Heart right ventricle (tissue), 16 donors: ENCODE measurements at regions not wholly inside any gene's neighbourhood (a gene's known extent, or its start where the extent isn't known, plus 50 kb on each side); places are given as distances from the start of the nearest gene placed in this dataset.
A peak's percentile ranks its signal among the peaks of the same experiment; 100 is the strongest.

Source experiments
- ATAC-seq, 8 donors: fragments of 200-7000 bp; cut with Tn5 transposase; one replicate each; pipeline ENCODE4 v1.9.1; 2020; ENCODE audit warnings: mild to moderate bottlenecking in 8 of 8, moderate library complexity in 8 of 8, moderate number of reproducible peaks in 1 of 8
- DNase-seq, 2 donors: peaks; one replicate each; pipeline ENCODE4 v3.0.0-alpha.2; 2020
- H3K27ac ChIP-seq, 10 donors: fragments of 200-600 bp; sonication (generic) in 2 of 10; one replicate each; pipeline versions ENCODE4 v1.5.0 to v1.8.0; 2020 to 2022; ENCODE audit warnings: mild to moderate bottlenecking in 3 of 10
- H3K27me3 ChIP-seq, 7 donors: fragments of 200-600 bp; one replicate each; pipeline ENCODE4 v1.8.0; 2021 to 2022; ENCODE audit warnings: mild to moderate bottlenecking in 2 of 7
- H3K36me3 ChIP-seq, 9 donors: fragments of 200-600 bp; sonication (generic) in 1 of 9; one replicate each; pipeline versions ENCODE4 v1.5.0 to v1.8.0; 2020 to 2022; ENCODE audit warnings: mild to moderate bottlenecking in 2 of 9
- H3K4me1 ChIP-seq, 9 donors: fragments of 200-600 bp; sonication (generic) in 1 of 9; one replicate each; pipeline versions ENCODE4 v1.5.0 to v1.8.0; 2020 to 2022; ENCODE audit warnings: mild to moderate bottlenecking in 4 of 9
- H3K4me3 ChIP-seq, 10 donors: fragments of 200-600 bp; sonication (generic) in 2 of 10; one replicate each; pipeline versions ENCODE4 v1.5.0 to v1.8.0; 2020 to 2022; ENCODE audit warnings: mild to moderate bottlenecking in 7 of 10, moderate library complexity in 2 of 10
- H3K9me3 ChIP-seq, 11 donors: fragments of 200-600 bp in 10 of 11; sonication (generic) in 2 of 11; one replicate each; pipeline versions ENCODE4 v1.5.0 to v1.8.0; 2013 to 2022; ENCODE audit warnings: mild to moderate bottlenecking in 2 of 11, control low read depth in 1 of 11, moderate library complexity in 1 of 11
- WGBS, 2 donors: extraction: QIAGEN DNeasy Blood & Tissue Kit; methylation state at CpG; one replicate each; pipeline ENCODE4 v1.1.7; 2013; ENCODE audit warnings: inconsistent platforms in 1 of 2; 5-methylcytosine and 5-hydroxymethylcytosine counted together
- intact Hi-C, 10 donors: fragments of 100-400 bp; cut with DNase I; formaldehyde crosslinking; loops; one replicate each; pipeline versions ENCODE4 v1.11.1 to v1.14.2; 2022
- TF ChIP-seq, protein P1 (sequence below), 9 donors: fragments of 200-600 bp; sonication (generic) in 2 of 9; IDR thresholded peaks; one replicate each; pipeline versions ENCODE4 v1.5.0 to v1.8.0; 2021 to 2022; ENCODE audit warnings: antibody characterized with exemption in 9 of 9, mild to moderate bottlenecking in 5 of 9, moderate library complexity in 1 of 9
- donor health status: Arrhythmogenic right ventricular cardiomyopathy.
- donor health status: ischemic (EF 13 %, LVEDD 7.1; RV severe dilation, severe dysfunction).
- donor health status: healthy with polysubstance abuse.
- donor health status: DM: no; HTN: yes; CAD: no.
- donor health status: DM: no; HTN: no; CAD: no.
- donor health status: ischemic (EF 25% LVEDD 6.9; RV normal size, moderate dysfunction).
- donor health status: ischemic (EF 25% LVEDD 5.7; RV mildly dilated, moderate dysfunction).
- donor health status: healthy.
- donor health status: DM: yes; HTN: yes; CAD: no.
- donor health status: Ischemic cardiomyopathy.
- donor health status: ischemic (EF 35%, LVEDD 5.7; RV mildly dilated, moderate dysfunction).
- donor health status: nonischemic (EF 11% LVEDD 7.7; RV severe dilation, severe dysfunction).
- donor health status: DM: yes; HTN: yes; CAD: no.
- donor health status: PGD.
- donor health status: ischemic (EF 29% LVEDD 5.4; RV normal size, mild dysfunction).
- donor health status: nonischemic (EF 23%, LVEDD 6.1; RV moderate dilation, normal function).

DNA sequence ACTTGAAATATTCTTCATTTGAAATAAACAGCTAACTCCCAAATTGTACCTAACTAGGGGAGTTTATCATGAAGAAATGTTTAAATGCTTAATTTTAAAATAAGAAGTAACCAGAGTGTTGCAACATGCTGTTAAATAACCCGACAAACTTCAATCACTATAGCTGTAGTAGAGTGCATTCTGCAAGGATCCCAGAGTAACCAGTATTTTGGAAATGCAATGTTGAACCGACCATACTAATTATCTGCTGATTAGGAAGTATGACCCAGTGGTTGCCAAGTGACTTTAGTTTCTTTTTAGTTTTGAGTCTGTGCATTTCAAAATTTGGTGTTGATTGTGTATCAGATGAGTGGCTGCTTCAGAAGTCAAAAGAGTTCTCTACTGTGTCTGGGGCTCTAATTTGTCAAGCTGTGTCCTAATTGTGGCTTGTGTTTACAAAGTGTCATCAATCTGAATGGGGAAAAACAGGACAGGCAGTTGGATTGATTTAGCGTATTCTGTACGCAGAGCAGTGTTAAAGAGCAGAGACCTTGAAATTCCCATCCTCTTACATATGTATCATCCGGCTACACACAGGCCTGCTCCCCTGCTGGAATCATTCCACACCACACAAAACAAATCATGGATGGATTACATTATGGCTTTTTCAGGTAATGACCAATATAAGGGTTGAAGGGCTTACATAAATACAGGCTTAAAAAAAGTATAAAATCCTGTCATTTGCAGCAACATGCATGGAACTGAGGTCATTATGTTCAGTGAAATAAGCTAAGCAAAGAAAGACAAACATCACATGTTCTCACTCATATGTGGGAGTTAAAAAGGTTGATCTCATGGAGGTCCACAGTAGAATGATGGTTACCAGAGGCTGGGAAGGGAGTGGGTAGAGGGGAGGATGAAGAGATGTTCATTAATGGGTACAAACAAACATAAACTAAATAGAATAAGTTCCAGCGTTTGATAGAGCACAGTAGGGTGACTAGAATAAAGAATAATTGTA, 351.5 kb downstream of the KLF12 start:
- H3K27me3 ChIP-seq, result no peaks in the 10 kb centered on the region
- peaks cover 0 to 15% (median 0%) of the 10 kb centered on the region in 9 donors for H3K4me1 ChIP-seq
- WGBS, 2 donors, result 69 to 72% methylated on average over 6 of the region's 6 CpGs
- DNase-seq, result no peak
- no peak overlapping the region for H3K4me3 ChIP-seq
- TF ChIP-seq, protein P1, sequence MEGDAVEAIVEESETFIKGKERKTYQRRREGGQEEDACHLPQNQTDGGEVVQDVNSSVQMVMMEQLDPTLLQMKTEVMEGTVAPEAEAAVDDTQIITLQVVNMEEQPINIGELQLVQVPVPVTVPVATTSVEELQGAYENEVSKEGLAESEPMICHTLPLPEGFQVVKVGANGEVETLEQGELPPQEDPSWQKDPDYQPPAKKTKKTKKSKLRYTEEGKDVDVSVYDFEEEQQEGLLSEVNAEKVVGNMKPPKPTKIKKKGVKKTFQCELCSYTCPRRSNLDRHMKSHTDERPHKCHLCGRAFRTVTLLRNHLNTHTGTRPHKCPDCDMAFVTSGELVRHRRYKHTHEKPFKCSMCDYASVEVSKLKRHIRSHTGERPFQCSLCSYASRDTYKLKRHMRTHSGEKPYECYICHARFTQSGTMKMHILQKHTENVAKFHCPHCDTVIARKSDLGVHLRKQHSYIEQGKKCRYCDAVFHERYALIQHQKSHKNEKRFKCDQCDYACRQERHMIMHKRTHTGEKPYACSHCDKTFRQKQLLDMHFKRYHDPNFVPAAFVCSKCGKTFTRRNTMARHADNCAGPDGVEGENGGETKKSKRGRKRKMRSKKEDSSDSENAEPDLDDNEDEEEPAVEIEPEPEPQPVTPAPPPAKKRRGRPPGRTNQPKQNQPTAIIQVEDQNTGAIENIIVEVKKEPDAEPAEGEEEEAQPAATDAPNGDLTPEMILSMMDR (IDR thresholded peaks at IDR 0.05), result no peak
- H3K27ac ChIP-seq, result no peak overlapping the region
- H3K36me3 ChIP-seq, result peaks cover 0 to 9% (median 0%) of the 10 kb centered on the region in 9 donors
- H3K9me3 ChIP-seq, result no peaks in the 10 kb centered on the region
- intact Hi-C loops, result no loop called here
- peak in 1 of 8 donors; percentile 8 for ATAC-seq

DNA sequence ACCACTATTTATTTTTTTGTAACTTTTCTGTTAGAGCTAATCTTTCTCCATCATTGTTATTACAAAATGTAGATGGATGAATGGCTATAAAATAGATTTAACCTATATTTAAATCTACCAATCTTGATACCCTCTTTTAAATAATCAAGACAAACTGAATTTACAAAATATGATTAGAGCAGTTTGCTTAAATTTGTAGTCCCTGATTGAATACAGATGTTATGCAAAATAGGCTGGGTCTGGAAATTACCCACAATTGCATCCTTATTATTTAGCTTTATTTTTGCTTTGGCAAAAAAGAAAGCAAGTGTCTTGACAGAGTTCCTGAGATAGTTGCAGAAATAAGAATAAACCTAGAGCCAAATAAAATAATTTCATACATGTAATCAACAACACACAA, 352.8 kb downstream of the KLF12 start:
- H3K27ac ChIP-seq, result no peak overlapping the region
- no peak for ATAC-seq

DNA sequence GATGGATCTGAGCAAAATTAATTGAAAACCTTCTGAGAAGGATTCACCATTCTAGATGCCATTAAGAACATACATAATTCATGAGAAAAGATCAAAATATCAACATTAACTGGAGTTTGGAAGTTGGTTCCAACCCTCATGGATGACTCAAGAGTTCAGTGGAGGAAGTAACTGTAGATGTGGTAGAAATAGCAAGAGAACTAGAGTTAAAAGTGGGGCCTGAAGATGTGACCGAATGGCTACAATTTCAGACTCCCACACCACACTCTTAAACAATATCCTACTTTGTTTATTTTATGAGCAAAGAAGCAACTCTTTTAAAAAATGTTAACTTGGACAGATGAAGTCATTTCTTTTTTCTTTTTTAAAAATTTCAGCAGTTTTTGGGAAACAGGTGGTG, 354.3 kb downstream of the KLF12 start:
- TF ChIP-seq, protein P1 (IDR thresholded peaks at IDR 0.05), result no peak
- H3K4me1 ChIP-seq, result peaks cover 0 to 29% (median 11%) of the 10 kb centered on the region in 9 donors
- H3K27ac ChIP-seq, result no peak overlapping the region
- ATAC-seq (no peak), DNase-seq (no peak)
- intact Hi-C loops, result no loop called here
- WGBS, 2 donors, result 91 to 94% methylated on average over 1 of the region's 1 CpG
- H3K36me3 ChIP-seq, result peaks cover 0 to 9% (median 0%) of the 10 kb centered on the region in 9 donors
- no peak overlapping the region for H3K4me3 ChIP-seq
- H3K9me3 ChIP-seq, result no peaks in the 10 kb centered on the region
- no peaks in the 10 kb centered on the region for H3K27me3 ChIP-seq

More for the DNA sequence above, 352.8 kb downstream of the KLF12 start:
- no peak for DNase-seq
- peaks cover 0 to 9% (median 0%) of the 10 kb centered on the region in 9 donors for H3K36me3 ChIP-seq
- intact Hi-C loops, result no loop called here
- H3K4me3 ChIP-seq, result no peak overlapping the region
- TF ChIP-seq, protein P1 (IDR thresholded peaks at IDR 0.05), result no peak
- H3K4me1 ChIP-seq, result peaks cover 0 to 21% (median 4%) of the 10 kb centered on the region in 9 donors
- H3K9me3 ChIP-seq, result no peaks in the 10 kb centered on the region
- H3K27me3 ChIP-seq, result no peaks in the 10 kb centered on the region

DNA sequence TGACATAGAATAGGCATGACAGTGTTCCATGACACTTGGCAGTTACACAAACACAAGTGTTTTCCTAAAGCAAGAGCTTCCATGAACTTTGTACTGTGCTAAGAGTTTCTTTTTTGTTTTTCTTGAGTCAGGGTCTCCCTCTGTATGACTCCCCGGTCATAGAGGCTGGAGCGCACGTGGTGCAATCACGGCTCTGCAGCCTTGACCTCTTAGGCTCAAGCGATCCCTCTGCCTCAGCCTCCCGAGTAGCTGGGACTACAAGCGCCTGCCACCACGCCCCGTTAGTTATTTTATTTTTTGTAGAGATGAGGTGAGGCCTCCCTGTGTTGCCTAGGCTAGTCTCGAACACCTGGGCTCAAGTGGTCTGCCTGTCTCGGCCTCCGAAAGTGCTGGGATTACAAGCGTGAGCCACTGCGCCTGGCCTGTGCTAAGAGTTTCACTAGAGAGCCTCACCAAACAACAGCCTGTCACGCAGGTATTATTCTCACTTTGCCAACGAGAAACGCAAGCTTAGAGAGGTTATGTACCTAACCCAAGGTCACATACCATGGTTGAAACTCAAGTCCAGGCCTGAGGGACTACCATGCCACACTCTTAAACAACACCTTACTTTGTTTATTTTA, 355.9 kb downstream of the KLF12 start:
- intact Hi-C loops, result no loop called here
- TF ChIP-seq, protein P1 (IDR thresholded peaks at IDR 0.05), result no peak
- no peaks in the 10 kb centered on the region for H3K9me3 ChIP-seq
- H3K27ac ChIP-seq, result no peak overlapping the region
- no peak overlapping the region for H3K4me3 ChIP-seq
- H3K36me3 ChIP-seq, result peaks cover 0 to 9% (median 0%) of the 10 kb centered on the region in 9 donors
- 93 to 95% methylated on average over 17 of the region's 17 CpGs for WGBS, 2 donors
- ATAC-seq, result no peak
- peaks cover 0 to 29% (median 11%) of the 10 kb centered on the region in 9 donors for H3K4me1 ChIP-seq
- DNase-seq, result no peak
- H3K27me3 ChIP-seq, result no peaks in the 10 kb centered on the region
